Lower leg skin (tissue), 4 donors: ENCODE measurements at regions not wholly inside any gene's neighbourhood (a gene's known extent, or its start where the extent isn't known, plus 50 kb on each side); places are given as distances from the start of the nearest gene placed in this dataset.

Experiments used
- DNase-seq, 2 donors: peaks; one replicate each; pipeline ENCODE4 v3.0.0-alpha.2; 2019; ENCODE audit warnings: low spot score in 2 of 2
- H3K4me3 ChIP-seq: fragments of 200-600 bp; sonication (generic); 2 replicates; pipeline ENCODE4 v1.5.1; 2017; ENCODE audit warnings: mild to moderate bottlenecking, low read depth; ENCODE audit not compliant: poor library complexity, severe bottlenecking
- POLR2A ChIP-seq, 2 donors: fragments of 450-650 bp; IDR thresholded peaks; one replicate each; pipeline ENCODE4 v1.6.1; 2016 to 2017; ENCODE audit warnings: antibody characterized with exemption in 2 of 2, mild to moderate bottlenecking in 1 of 2, moderate library complexity in 1 of 2
- WGBS, 2 donors: methylation state at CpG; one replicate each; pipeline ENCODE4 v1.1.5; 2018; 5-methylcytosine and 5-hydroxymethylcytosine counted together
- intact Hi-C: fragments of 100-400 bp; cut with DNase I; formaldehyde crosslinking; loops from one replicate; pipeline ENCODE4 v1.15.0; 2023; ENCODE audit warnings: low total_unique reads
- TF ChIP-seq, protein P1 (sequence below), 3 donors: fragments of 450-650 bp; IDR thresholded peaks; one replicate each; pipeline ENCODE4 v1.5.1; 2016; ENCODE audit warnings: antibody characterized with exemption in 3 of 3, mild to moderate bottlenecking in 3 of 3, moderate library complexity in 2 of 3

DNA sequence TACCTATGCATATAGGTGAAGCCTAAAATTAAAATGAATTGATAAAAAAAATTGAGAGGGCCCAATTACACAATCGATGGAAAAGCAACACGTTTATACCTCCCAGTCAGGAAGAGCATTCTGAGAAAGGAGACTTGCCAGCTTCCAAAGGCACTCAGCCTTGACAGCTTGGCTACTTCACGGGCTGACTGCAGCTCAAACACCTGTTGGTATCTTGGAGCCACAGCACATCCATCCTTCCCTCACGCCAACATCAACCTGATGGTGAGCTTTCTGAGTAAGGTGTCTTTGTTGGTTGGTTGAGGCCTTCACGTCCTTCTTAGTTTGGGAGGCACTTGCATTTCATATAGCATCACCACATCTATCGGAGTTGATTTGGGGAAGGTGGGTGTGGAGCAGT lies 598.9 kb upstream of the DIPK2B start:
- WGBS, 2 donors: 59 to 67% methylated on average over 6 of the region's 6 CpGs
- no peak for TF ChIP-seq POLR2A (IDR thresholded peaks at IDR 0.05)
- TF ChIP-seq, protein P1, sequence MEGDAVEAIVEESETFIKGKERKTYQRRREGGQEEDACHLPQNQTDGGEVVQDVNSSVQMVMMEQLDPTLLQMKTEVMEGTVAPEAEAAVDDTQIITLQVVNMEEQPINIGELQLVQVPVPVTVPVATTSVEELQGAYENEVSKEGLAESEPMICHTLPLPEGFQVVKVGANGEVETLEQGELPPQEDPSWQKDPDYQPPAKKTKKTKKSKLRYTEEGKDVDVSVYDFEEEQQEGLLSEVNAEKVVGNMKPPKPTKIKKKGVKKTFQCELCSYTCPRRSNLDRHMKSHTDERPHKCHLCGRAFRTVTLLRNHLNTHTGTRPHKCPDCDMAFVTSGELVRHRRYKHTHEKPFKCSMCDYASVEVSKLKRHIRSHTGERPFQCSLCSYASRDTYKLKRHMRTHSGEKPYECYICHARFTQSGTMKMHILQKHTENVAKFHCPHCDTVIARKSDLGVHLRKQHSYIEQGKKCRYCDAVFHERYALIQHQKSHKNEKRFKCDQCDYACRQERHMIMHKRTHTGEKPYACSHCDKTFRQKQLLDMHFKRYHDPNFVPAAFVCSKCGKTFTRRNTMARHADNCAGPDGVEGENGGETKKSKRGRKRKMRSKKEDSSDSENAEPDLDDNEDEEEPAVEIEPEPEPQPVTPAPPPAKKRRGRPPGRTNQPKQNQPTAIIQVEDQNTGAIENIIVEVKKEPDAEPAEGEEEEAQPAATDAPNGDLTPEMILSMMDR (IDR thresholded peaks at IDR 0.05): no peak
- intact Hi-C loops: no loop called here
- no peak overlapping the region for H3K4me3 ChIP-seq
- DNase-seq: no peak

DNA sequence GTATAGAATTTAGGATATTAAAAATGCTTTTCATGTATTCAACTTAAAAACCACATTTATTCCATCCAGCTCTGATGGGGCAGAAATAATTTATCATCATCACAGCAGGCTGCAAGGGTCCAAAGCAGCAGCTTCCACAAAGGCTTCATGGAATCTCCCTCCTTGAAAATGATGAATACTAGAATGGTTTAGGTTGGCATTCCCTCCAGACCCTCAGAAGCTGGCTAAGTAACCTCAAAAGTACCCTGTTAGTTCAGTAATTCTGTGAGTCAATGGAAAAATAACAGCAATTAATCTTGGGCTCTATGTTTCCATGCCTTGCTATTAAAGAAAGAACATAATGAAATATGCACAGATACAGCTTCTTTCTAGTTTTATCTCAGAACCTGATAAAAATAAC lies 594.9 kb upstream of the DIPK2B start:
- H3K4me3 ChIP-seq: no peak overlapping the region
- TF ChIP-seq POLR2A (IDR thresholded peaks at IDR 0.05): no peak
- TF ChIP-seq, protein P1 (IDR thresholded peaks at IDR 0.05): no peak
- DNase-seq: no peak
- intact Hi-C loops: no loop called here

DNA sequence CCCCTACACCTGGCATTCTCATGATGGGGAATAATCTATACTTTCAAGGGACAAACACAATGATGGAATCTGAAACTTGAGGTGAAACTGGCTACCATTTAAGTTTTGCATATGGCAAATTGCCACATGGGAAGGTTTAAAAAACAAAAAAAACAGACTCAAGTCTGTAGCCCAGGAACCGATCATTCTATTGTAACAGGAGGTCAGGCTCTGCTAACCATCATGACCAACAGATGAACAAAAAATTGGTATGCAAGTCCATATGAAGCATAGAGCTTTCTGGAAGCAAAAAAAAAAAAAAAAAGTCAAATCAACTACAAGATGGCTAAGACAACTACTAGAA lies 594.3 kb upstream of the DIPK2B start:
- TF ChIP-seq, protein P1 (IDR thresholded peaks at IDR 0.05): no peak
- no peak for TF ChIP-seq POLR2A (IDR thresholded peaks at IDR 0.05)
- no peak for DNase-seq
- 82 to 86% methylated on average over 1 of the region's 1 CpG for WGBS, 2 donors
- H3K4me3 ChIP-seq: no peak overlapping the region
- intact Hi-C loops: no loop called here

DNA sequence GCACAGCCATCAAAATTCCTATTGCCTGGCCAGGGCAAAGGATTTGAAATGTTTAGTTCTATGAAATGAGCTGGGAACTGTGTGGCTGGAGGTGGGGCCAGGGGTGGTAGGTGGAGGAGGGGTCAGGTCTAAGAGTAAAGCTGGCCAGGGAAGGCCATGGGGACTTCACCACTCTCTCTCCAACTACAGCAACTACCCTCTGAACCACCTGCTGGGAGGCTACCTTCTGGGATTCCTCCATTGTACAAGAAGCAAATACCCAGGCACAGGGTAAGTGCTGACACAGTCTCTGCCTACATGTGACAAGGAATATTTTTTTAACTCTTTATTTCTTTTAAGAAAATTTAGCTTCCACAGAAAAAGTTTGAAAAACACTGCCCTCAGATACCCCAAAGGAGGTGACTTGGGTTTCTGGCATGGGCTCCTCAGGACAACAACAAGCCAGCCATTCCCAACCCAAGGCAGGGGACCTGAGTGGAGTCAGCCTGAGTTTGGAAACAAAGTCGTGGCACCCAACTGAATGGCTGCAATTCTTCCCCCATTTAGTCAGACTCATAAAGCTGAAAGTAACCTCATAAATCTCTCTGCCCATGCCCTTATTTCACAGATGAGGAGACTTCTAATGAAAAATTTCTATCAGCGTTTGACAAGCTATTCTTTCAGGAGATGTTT lies 593.8 kb upstream of the DIPK2B start:
- no peak overlapping the region for H3K4me3 ChIP-seq
- TF ChIP-seq, protein P1 (IDR thresholded peaks at IDR 0.05): no peak
- TF ChIP-seq POLR2A (IDR thresholded peaks at IDR 0.05): no peak
- WGBS, 2 donors: 65 to 84% methylated on average over 2 of the region's 2 CpGs
- intact Hi-C loops: no loop called here
- DNase-seq: no peak

DNA sequence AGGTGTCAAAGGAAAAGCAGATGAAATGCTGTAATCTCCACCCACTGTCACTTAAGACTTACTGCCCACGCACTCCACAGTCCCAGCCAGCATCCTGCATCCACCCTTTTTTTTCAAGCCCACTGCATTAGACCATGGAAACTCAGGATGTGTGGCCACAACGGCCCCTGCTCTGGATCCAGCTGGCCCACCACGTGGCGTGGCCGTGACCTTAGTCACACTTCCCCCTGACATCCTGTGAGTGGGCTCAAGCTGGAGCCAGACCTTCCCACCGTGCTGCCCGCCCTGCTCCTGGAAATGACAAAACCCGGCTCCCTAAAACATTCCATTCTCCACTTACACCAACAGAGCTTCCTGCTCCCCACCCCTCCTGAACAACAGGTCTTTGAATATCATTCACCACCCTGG lies 588.3 kb upstream of the DIPK2B start:
- TF ChIP-seq POLR2A (IDR thresholded peaks at IDR 0.05): no peak
- TF ChIP-seq, protein P1 (IDR thresholded peaks at IDR 0.05): no peak
- WGBS, 2 donors: 11 to 40% methylated on average over 8 of the region's 8 CpGs
- intact Hi-C loops: no loop called here
- no peak overlapping the region for H3K4me3 ChIP-seq
- no peak for DNase-seq

DNA sequence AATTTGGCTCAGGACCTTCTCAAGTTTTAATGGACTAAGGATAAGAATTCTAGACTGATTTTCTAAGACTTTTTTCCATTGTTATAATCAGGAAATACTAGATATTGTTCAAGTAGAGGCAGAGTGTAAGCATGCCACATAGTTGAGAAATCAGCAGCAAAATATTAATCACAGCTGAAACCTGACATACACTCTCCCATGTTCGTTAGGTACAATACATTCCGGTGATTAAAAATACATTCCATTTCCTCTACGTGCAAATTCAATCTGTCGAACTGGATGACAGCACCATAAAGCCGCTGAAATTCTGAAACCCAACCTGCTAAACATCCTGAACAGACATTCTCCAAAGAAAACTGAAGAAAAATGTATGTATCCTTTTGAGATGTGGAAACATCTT lies 587.6 kb upstream of the DIPK2B start:
- no peak overlapping the region for H3K4me3 ChIP-seq
- DNase-seq: no peak
- 28 to 61% methylated on average over 5 of the region's 5 CpGs for WGBS, 2 donors
- intact Hi-C loops: no loop called here
- no peak for TF ChIP-seq POLR2A (IDR thresholded peaks at IDR 0.05)
- TF ChIP-seq, protein P1 (IDR thresholded peaks at IDR 0.05): no peak
